HEK293T (cell line): ENCODE measurements at regions not wholly inside any gene's neighbourhood (a gene's known extent, or its start where the extent isn't known, plus 50 kb on each side); places are given as distances from the start of the nearest gene placed in this dataset.

Experiments used
- CTCF ChIA-PET: fragments of 350-600 bp; formaldehyde crosslinking; extraction: SDS; loops from one replicate; lab custom pipeline; 2021; ENCODE audit warnings: antibody characterized with exemption, inconsistent platforms; lab: Yijun Ruan, JAX
- POLR2A ChIA-PET: fragments of 350-600 bp; formaldehyde crosslinking; extraction: SDS; loops from one replicate; lab custom pipeline; 2020; ENCODE audit warnings: antibody characterized with exemption, inconsistent platforms; lab: Yijun Ruan, JAX
- DNase-seq: peaks from one replicate; pipeline ENCODE4 v3.0.0; 2012; ENCODE audit warnings: mixed read lengths; ENCODE audit errors: extremely low spot score
- ARNT ChIP-seq: fragments of 450-650 bp; IDR thresholded peaks from 2 replicates; pipeline ENCODE4 v1.6.1; 2017; ENCODE audit warnings: mild to moderate bottlenecking
- BHLHE40 ChIP-seq: fragments of 450-650 bp; IDR thresholded peaks from 2 replicates; pipeline ENCODE4 v1.6.1; 2016; ENCODE audit warnings: mild to moderate bottlenecking, moderate library complexity, borderline replicate concordance
- CTBP1 ChIP-seq: fragments of 450-650 bp; IDR thresholded peaks from 2 replicates; pipeline ENCODE4 v1.6.1; 2016; ENCODE audit warnings: borderline replicate concordance
- ELF4 ChIP-seq: fragments of 450-650 bp; IDR thresholded peaks from 2 replicates; pipeline ENCODE4 v1.6.1; 2017; ENCODE audit warnings: antibody characterized with exemption
- FOXA1 ChIP-seq: fragments of 450-650 bp; IDR thresholded peaks from 2 replicates; pipeline ENCODE4 v1.6.1; 2016; ENCODE audit warnings: mild to moderate bottlenecking
- FOXK2 ChIP-seq: fragments of 450-650 bp; IDR thresholded peaks from 2 replicates; pipeline ENCODE4 v1.6.1; 2016; ENCODE audit warnings: mild to moderate bottlenecking
- FOXM1 ChIP-seq: fragments of 450-650 bp; IDR thresholded peaks from 2 replicates; pipeline ENCODE4 v1.6.1; 2017; ENCODE audit warnings: mild to moderate bottlenecking, borderline replicate concordance
- HDGF ChIP-seq: fragments of 450-650 bp; IDR thresholded peaks from 2 replicates; pipeline ENCODE4 v1.6.1; 2017; ENCODE audit warnings: antibody characterized with exemption, borderline replicate concordance
- L3MBTL2 ChIP-seq: fragments of 450-650 bp; conservative IDR thresholded peaks from 2 replicates; pipeline ENCODE4 v1.6.1; 2016; ENCODE audit warnings: mild to moderate bottlenecking
- LEF1 ChIP-seq: fragments of 450-650 bp; IDR thresholded peaks from 2 replicates; pipeline ENCODE4 v1.6.1; 2017; ENCODE audit warnings: mild to moderate bottlenecking, borderline replicate concordance
- NFRKB ChIP-seq: fragments of 450-650 bp; IDR thresholded peaks from 2 replicates; pipeline ENCODE4 v1.6.1; 2016; ENCODE audit warnings: mild to moderate bottlenecking, moderate library complexity
- SP1 ChIP-seq: fragments of 450-650 bp; IDR thresholded peaks from 2 replicates; pipeline ENCODE4 v1.6.1; 2017
- SUZ12 ChIP-seq: fragments of 450-650 bp; IDR thresholded peaks from 2 replicates; pipeline ENCODE4 v1.6.1; 2016; ENCODE audit warnings: mild to moderate bottlenecking
- TARDBP ChIP-seq: fragments of 450-650 bp; IDR thresholded peaks from 2 replicates; pipeline ENCODE4 v1.6.1; 2016
- ZNF384 ChIP-seq: fragments of 450-650 bp; IDR thresholded peaks from 2 replicates; pipeline ENCODE4 v1.6.1; 2016
- TF ChIP-seq, protein P1 (sequence below): fragments of 450-650 bp; IDR thresholded peaks from 2 replicates; pipeline ENCODE4 v1.6.1; 2016

DNA sequence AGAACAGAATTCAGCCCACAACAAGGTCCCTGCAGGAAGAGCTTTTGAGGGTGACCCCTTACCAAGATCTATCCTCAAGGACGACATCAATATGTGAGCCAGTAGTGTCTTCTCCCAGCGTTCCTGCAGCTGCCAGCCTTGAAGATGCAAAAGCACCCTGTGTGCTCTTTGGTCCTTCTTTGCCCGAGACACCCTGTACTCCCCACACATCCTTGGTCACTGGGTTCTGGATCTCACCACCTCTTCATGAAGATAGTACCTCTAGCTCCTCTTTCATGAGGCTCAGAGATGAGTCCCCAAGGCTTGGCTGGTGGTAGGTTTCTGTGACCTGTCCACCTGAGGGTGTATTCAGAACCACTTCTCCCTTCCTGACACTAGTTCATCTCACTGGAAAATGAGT, 259.6 kb upstream of the FOXQ1 start:
- CTCF ChIA-PET = no interaction called here
- TF ChIP-seq FOXK2 (no peak), TARDBP (no peak)
- DNase-seq = no peak
- POLR2A ChIA-PET = no interaction called here

DNA sequence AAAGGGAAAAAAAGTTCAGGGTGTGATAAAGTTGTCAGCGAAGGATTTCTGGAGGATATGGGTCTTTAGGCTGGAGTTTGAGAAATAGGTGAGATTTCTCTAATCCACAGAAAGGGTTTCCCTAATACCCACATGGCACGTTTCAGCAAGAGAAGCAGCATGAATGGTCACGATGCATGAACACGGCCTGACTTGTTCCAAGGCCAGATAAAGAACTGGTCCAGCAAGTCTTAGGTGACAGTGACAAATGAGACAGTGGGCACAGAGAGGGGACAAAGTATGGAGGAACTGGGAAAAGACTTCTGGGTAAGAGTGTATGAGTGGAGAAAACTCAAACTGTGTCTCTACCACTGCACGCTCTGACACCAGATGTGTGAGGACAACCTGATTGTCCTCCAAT, 262.0 kb upstream of the FOXQ1 start:
- ChIA-PET CTCF (no interaction called here), POLR2A (no interaction called here)
- DNase-seq = no peak
- TF ChIP-seq FOXK2 = no peak
- no peak for TF ChIP-seq ELF4
- TF ChIP-seq L3MBTL2 = no peak
- TF ChIP-seq TARDBP = no peak
- TF ChIP-seq FOXM1 = no peak
- no peak for TF ChIP-seq LEF1
- no peak for TF ChIP-seq NFRKB
- no peak for TF ChIP-seq CTBP1
- no peak for TF ChIP-seq BHLHE40

DNA sequence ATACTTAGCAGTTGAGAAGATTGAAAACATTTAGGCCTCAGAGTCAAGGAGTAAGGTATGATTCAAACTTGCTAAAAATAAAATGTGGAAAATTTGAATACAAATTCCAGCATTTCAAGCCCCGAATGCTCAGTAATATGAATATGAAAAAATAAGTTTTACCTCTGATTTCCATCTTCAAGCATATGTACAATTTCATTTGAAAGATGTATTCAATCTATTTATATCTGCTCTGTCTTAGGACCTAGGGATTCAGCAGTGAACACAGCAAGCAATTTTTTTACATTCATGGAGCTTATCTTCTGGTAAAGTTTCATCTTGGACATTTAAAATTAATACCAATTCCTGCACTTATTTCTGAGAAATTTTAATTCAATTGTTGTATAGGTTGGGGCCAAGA, 262.7 kb upstream of the FOXQ1 start:
- no peak for DNase-seq
- CTCF ChIA-PET = interaction anchor here (0.7 kb wide), 1 partner anchor 232 kb away, joined by 3 read pairs; no protein-coding TSS in a partner anchor
- POLR2A ChIA-PET = no interaction called here
- no peak for TF ChIP-seq SP1

DNA sequence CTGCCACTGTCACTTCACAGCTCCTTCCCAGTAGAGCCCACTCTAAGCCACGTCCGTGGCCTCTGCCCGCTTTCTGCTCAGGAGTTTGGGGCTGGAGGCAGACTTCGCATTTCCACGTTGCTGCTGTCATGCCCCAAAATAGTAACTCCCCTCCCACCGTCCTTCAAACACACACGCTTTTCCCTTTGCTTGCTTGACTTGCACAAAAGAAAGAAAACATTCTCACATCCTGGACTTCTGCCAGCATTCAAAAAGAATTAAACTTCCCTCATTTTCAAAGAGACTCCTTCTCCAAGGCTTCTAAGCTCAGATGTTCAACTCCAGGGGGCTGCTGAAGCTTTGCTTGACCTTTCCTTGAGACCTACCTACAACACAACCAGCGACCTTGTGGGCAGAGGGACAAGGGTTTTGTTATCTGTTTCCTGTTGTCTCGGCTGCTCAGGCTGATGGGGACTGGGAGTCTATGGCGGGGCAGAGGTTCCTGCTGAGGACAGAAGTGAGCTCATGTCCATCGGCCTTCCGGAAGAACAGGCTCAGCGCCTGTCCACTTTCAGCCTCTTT, 263.8 kb upstream of the FOXQ1 start:
- CTCF ChIA-PET = interaction anchor here (0.6 kb wide), 1 partner anchor 280 kb away, joined by 4 read pairs; no protein-coding TSS in a partner anchor
- POLR2A ChIA-PET = no interaction called here
- DNase-seq = no peak
- no peak for TF ChIP-seq FOXK2
- TF ChIP-seq ZNF384 = no peak
- no peak for TF ChIP-seq L3MBTL2

DNA sequence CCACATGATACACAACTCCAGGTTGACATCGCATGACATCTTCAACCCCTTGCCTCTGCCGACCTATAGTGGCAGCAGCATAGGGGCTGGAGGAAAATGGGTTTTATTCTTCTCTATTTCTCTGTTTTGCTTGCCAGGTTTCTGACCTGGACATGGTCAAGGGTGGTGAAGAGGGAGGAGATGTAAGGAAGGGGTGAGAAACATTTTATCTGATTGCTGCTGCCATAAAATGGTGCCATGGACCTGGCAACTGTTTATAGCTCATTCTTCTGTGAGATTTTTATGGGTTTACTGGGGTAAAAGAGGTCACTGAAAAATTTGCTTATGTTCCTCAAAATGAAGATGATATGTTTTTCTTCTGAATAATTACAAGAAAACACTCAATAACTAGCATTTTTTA, 266.7 kb upstream of the FOXQ1 start:
- DNase-seq = no peak
- TF ChIP-seq FOXK2 (no peak), LEF1 (no peak), SUZ12 (no peak), TARDBP (no peak)
- CTCF ChIA-PET = no interaction called here
- POLR2A ChIA-PET = no interaction called here

DNA sequence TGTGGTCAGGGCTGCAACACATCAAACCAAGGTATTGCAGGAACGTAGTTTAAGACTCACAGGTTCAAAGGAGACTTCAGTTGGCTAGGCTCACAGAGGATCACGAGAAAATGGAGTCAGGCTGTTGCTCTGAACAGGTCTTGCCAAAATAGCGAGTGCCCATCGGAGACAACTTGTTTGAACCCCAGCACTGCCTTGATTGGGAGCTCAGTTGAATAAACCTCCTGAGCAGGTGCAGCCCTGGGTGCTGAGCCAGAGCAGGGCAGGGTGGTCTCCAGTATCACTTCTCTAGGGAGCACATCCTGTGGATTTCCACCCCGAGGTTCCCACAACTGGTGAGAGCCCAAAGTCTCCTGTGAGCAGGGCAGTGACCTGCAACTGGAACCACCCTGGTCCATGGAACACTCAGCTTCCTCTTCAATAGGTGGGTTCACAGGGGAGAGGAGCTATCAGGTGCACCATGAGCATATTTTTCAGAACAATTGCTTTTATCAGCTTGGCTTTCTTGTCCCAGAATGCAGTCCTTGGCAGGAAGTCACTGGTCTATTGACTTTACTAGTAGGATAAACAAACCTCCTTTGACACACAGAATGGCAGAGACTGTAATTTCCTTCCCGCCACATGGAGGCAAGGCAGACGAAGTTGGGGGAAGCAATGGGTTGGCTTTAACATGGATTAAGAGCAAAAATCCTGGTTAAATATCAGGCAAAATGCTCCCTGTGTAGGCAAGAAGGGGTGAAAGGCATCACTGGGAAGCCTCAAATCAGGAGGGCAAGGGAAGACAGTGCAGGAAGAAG, 267.7 kb upstream of the FOXQ1 start:
- CTCF ChIA-PET = no interaction called here
- POLR2A ChIA-PET = no interaction called here

DNA sequence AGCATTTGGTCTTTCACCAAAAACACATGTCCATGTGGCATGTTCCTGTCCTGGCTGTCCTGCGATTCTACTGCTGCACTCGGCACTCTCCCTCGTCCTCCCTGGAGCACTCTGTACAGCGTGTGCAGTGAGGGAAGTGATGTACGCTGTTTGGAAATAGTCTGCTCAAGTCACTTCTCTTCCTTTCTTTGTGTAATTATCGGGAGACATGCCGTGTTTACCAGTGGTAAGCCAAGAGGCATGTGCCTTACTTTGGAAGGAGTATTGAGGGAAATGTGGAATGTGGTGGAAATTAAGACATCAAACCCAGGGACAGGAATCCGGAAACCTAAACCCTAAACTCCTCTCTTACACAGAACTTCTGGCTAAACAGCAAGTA, 268.5 kb upstream of the FOXQ1 start:
- DNase-seq = no peak
- POLR2A ChIA-PET = no interaction called here
- TF ChIP-seq BHLHE40 (no peak), SUZ12 (no peak), NFRKB (no peak), HDGF (no peak), FOXK2 (no peak), FOXM1 (no peak), LEF1 (no peak), TARDBP (no peak), SP1 (no peak), ARNT (no peak)
- TF ChIP-seq, protein P1, sequence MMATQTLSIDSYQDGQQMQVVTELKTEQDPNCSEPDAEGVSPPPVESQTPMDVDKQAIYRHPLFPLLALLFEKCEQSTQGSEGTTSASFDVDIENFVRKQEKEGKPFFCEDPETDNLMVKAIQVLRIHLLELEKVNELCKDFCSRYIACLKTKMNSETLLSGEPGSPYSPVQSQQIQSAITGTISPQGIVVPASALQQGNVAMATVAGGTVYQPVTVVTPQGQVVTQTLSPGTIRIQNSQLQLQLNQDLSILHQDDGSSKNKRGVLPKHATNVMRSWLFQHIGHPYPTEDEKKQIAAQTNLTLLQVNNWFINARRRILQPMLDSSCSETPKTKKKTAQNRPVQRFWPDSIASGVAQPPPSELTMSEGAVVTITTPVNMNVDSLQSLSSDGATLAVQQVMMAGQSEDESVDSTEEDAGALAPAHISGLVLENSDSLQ = no peak
- CTCF ChIA-PET = no interaction called here

More for the DNA sequence above, 267.7 kb upstream of the FOXQ1 start:
- no peak for TF ChIP-seq FOXK2
- TF ChIP-seq TARDBP = no peak
- no peak for TF ChIP-seq FOXA1
- TF ChIP-seq FOXM1 = no peak
- TF ChIP-seq, protein P1 = no peak
- TF ChIP-seq ARNT = no peak
- TF ChIP-seq NFRKB = no peak
- no peak for TF ChIP-seq CTBP1
- TF ChIP-seq ZNF384 = no peak
- no peak for TF ChIP-seq LEF1
- no peak for DNase-seq
